NCI-H460 (cell line): ENCODE measurements at regions not wholly inside any gene's neighbourhood (a gene's known extent, or its start where the extent isn't known, plus 50 kb on each side); places are given as distances from the start of the nearest gene placed in this dataset.
"Not testable (repeated sequence)": the region's sequence is repeated elsewhere in the genome, so short reads cannot be mapped to it uniquely, and the experiment has no call there.

ENCODE experiments used
- DNase-seq: peaks from one replicate; pipeline ENCODE4 v3.0.0-alpha.2; 2016; ENCODE audit warnings: low read depth; ENCODE audit errors: extremely low read depth

GRCh38 chr12:76292891-76293290 is 55.3 kb downstream of the BBS10 start:
- not testable (repeated sequence) for DNase-seq

GRCh38 chr12:76292305-76292704 is 55.9 kb downstream of the BBS10 start:
- DNase-seq, result not testable (repeated sequence)

GRCh38 chr12:76290963-76291859 is 57.0 kb downstream of the BBS10 start:
- DNase-seq, result no peak

- no peak for DNase-seq
Observed at GRCh38 chr12:76288218-76288617, 60.0 kb downstream of the BBS10 start.

DNA sequence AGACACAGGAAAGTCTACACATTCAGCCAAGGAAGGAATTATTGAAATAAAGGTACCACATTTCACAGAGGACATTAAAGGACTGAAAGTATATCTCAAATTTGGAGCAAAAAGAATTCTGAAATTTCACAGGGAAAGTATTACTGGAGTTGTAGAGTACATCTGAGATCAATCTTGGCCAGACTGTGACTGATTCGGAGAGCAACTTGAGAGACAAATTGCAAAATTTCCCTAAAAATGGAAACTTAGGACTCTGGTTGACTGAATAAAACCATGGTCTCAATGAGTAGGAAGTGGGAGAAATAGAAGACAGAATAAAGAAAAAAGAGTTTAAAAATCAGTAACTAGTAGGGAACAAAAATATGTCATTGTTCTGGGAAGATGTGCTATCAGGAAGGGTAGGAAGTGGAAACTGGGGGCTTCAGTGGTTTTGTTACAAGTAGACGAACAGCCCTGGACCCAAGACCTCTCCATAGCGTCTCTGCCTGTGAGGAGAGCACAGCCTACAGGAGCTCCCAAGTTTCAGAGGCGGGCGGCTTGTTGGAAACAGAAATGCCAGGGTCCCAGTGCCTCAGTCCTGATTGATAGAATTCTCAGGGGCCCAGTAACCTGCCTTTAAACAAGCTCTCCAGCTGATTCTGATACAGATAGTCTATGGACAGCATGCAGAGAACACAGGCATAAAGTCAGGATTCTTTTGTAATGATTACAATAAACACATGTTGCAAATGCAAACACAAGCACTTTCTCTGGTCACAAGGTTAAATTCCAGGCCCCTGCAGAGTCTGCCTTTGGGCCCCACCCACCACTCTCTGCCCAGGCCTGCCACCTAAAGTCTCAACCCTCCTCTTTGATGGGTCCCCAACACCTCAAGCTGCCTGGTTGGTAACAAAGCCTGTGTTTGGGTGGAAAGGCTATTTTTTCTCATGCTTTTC is 63.1 kb downstream of the BBS10 start:
- DNase-seq, result no peak

DNA sequence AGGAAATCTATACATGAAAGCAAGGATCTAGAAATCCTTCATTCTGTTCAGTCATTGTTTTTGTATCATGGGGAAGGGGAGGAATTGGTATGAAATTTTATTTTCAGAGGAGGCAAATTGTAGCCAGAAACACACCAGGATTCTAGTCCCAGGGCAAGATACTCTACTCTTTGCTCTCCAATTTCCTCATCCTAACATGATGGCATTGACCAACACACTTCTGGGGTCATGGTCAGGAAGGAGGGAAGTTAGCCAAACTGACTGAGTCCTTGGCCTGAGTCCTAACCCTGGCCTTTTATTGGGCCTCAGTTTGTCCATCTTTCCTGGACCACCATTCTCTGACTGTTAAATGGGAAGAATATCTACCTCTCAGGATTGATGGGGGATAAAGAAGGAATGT is 65.5 kb downstream of the BBS10 start:
- no peak for DNase-seq

DNA sequence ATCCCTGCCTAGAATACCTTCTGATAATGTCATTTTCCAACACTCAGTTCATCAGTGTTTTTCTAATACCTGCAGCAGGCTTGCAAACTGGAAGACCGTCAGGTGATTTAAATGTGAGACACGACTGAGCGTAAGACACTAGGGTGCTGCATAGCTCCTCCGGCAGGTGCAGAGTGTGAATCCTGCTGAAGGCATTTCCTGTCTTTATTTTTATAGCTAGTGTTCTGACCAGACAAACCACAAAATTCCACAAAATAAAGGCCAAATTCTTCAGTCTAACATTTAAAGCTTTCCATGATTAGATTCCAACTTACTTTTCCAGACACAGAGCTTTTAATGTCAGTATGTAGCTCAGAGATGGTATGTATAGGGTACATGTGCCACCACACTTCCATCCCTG is 70.7 kb downstream of the BBS10 start:
- no peak for DNase-seq

GRCh38 chr12:76276499-76277151 is 71.6 kb downstream of the BBS10 start:
- no peak for DNase-seq

DNA sequence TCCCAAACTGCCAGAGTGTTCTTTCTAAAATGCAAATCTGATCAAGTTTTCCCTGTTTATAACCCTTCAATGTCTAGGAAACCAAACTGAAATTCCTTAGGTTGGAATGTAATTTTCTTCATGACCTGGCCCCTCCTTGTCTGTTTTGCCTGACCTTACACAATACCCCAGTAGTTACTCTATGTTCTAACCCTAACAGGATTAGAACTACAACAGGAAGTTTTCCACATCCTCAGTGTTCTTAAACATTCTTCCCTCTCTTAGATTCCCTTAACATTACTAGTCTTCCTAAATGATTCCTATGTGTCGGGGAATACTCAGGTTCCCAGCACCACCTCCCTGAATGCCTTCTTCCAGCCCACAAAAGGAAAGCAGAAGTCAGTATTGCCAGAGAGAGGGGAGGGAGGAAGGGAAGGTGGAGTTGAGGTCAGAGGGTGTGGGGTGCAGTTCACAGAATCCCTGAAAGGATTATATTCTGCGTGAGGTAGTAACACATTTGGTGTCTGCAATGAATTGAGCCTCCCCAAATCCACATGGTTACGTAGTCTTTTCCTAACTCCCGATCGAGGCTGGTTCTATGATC is 72.6 kb downstream of the BBS10 start:
- DNase-seq, result no peak

DNA sequence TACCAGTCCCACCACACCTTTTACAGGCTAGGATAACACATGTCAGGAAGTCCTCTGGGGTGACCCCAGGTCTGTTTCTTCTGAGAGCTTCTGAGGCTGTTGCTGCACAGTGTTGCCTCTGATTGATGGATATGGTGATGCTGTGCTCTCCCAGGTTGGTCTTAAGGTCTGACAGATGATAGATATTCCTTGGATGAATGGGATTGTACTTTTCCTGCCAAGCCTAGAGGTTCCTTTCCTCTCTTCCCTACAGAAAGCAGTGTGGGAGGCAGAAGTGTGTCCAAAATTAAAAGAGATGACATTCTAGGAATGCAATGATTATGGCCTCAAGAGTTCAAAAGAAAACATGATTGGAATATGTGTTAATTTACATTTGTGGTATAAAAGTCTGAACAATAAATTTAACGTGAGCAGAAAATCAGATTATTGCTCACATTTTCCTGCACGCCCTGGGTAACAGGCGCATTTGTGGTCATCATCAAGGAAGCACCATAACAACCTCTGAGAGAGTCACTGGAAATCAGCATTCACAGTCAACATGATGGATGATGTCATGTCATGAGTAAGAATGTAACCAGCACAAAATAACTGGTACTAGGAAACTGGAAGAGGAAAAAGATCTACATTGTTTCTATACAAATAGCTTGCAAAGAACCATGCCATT is 73.7 kb downstream of the BBS10 start:
- no peak for DNase-seq

GRCh38 chr12:76272287-76272686 is 75.9 kb downstream of the BBS10 start:
- no peak for DNase-seq

DNA sequence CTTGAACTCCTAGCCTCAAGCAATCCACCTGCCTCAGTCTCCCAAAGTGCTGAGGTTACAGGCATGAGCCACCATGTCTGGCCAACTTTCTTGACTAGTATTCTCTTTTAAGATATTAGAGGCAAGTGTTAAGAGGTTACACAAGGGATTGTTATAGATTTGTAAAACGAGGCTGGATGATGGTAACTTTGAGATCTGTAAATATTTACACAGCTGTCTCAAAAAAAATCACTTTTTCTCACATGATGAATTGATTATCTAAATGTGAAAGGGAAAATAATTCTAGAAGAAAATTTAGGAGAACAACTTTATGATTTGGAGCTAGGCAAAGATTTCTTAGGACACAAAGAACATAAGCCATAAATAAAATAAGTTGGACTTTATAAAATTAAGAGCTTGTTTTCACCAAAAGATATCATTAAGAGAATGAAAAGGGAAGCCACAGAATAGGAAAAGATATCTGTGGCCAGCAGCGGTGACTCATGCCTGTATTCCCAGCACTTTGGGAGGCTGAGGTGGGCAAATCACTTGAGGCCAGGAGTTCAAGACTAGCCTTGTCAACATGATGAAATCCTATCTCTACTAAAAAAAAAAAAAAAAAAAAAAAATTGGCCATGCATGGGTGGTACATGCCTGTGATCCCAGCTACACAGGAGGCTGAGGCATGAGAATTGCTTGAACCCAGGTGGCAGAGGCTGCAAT is 77.4 kb downstream of the BBS10 start:
- DNase-seq, result no peak

- no peak for DNase-seq
Observed at GRCh38 chr12:76268267-76268666, 79.9 kb downstream of the BBS10 start.

DNA sequence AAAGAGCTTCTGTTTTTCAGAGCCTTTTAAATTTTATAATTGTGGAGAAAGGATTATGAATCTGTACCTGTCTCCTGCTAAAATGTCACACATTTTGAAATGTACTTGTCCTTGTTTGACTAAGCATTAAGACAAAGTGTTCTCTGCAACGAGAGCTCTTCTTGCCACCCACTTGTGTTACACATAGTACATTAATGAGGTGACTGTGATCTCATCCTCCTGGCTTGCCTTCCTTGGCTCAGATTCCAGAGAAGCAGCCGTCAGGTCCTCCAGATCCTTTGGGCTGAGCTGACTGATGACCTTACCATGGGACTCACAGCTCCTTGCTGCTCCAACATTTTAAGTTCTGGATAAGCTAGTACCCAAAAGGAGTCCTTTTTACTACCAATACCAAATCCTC is 81.4 kb downstream of the BBS10 start:
- DNase-seq, result no peak

DNA sequence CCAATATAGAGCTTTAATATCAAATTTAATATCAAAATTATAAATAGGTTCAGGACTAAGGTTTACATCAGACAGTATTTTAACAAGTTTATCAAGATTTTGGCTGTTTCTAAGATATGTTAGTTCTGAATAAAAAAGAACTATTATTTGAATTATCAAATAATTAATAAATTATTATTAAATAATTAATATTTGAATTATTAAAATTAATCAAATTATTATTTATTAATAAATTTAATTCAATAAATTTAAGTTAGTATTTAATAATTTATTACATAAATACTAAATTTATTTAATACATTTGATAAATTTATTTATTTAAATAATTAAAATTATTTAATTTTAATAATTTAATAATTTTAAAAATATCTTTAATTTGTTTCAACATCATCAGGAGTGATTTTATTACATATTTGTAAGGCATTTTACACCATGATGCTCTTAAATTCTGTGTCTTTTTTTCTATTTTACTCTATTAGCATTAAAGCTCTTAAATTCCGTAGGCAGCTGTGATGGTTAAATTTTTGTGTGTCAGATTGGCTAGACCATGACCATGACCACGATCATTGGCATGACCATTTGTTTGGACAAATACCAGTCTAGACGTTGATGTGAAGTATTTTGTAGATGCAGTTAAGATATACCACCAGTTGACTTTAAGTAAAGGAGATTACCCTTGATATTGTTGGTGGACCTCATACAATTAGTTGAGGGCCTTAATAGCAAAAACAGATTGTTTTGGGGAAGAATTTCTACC is 82.6 kb downstream of the BBS10 start:
- no peak for DNase-seq

GRCh38 chr12:76264611-76265012 is 83.6 kb downstream of the BBS10 start:
- no peak for DNase-seq

DNA sequence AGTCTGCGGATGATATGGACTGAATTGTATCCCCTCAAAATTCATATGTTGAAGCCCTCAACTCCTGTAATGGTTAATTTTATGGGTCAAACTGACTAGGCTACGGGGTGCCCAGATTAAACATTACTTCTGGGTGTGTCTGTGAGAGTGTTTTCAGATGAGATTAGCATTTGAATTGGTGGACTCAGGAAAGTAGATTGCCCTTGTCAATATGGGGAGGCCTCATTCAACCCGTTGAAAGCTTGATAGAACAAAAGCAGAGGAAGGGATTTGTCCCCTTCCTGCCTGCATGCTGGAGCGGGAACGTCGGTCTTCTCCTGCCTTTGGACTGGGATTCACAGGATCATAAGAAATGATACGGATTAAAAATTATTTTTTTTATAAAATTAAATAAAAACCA is 84.5 kb downstream of the BBS10 start:
- DNase-seq, result no peak

GRCh38 chr12:76260390-76260748 is 87.8 kb downstream of the BBS10 start:
- DNase-seq, result no peak
